AG09309 (cell line): ENCODE measurements at regions not wholly inside any gene's neighbourhood (a gene's known extent, or its start where the extent isn't known, plus 50 kb on each side); places are given as distances from the start of the nearest gene placed in this dataset.
"Not testable (repeated sequence)": the region's sequence is repeated elsewhere in the genome, so short reads cannot be mapped to it uniquely, and the experiment has no call there.

ENCODE experiments used
- DNase-seq: peaks from one replicate; pipeline ENCODE4 v3.0.0-alpha.2; 2010; ENCODE audit warnings: low read depth
- H3K4me3 ChIP-seq: 2 replicates; pipeline ENCODE4 v1.5.1; 2011; ENCODE audit warnings: mild to moderate bottlenecking, low read depth, low read length, moderate library complexity; ENCODE audit not compliant: control insufficient read depth
- TF ChIP-seq, protein P1 (sequence below): IDR thresholded peaks from 2 replicates; pipeline ENCODE4 v1.5.1; 2011; ENCODE audit warnings: mild to moderate bottlenecking, low read depth, low read length, inconsistent platforms; ENCODE audit not compliant: insufficient read depth, control insufficient read depth; ENCODE audit errors: missing control alignments

GRCh38 chr7:39758234-39758970, 135.0 kb downstream of the RALA start:
- H3K4me3 ChIP-seq = no peak overlapping the region
- no peak for DNase-seq
- TF ChIP-seq, protein P1, sequence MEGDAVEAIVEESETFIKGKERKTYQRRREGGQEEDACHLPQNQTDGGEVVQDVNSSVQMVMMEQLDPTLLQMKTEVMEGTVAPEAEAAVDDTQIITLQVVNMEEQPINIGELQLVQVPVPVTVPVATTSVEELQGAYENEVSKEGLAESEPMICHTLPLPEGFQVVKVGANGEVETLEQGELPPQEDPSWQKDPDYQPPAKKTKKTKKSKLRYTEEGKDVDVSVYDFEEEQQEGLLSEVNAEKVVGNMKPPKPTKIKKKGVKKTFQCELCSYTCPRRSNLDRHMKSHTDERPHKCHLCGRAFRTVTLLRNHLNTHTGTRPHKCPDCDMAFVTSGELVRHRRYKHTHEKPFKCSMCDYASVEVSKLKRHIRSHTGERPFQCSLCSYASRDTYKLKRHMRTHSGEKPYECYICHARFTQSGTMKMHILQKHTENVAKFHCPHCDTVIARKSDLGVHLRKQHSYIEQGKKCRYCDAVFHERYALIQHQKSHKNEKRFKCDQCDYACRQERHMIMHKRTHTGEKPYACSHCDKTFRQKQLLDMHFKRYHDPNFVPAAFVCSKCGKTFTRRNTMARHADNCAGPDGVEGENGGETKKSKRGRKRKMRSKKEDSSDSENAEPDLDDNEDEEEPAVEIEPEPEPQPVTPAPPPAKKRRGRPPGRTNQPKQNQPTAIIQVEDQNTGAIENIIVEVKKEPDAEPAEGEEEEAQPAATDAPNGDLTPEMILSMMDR = no peak

- no peak overlapping the region for H3K4me3 ChIP-seq
- TF ChIP-seq, protein P1 = no peak
- no peak for DNase-seq
Measured at GRCh38 chr7:39761449-39761848, 138.1 kb downstream of the RALA start.

- not testable (repeated sequence) for DNase-seq, H3K4me3 ChIP-seq
Measured at GRCh38 chr7:39762466-39762865, 139.1 kb downstream of the RALA start.

GRCh38 chr7:39762881-39763280, 139.5 kb downstream of the RALA start:
- DNase-seq, H3K4me3 ChIP-seq: not testable (repeated sequence)

GRCh38 chr7:39765833-39766232, 142.5 kb downstream of the RALA start:
- H3K4me3 ChIP-seq, DNase-seq: not testable (repeated sequence)

DNA sequence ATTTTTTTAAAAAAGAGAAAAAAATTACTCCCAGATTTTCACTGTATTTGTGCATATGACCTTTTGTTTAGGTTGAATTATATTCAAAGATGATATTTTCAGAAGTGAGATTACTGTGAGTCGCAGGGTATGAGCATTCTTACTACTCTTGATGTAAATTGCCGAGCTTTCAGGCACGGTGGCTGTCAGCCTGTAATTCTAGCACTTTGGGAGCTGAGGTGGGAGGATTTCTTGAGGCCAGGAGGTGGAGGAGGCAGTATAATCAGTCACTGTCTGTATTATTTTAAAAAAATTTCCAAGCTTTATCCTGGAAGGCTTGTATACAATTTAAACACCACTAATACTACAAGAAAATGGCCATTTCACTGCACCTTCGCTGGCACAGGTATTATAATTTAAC, 145.1 kb downstream of the RALA start:
- not testable (repeated sequence) for H3K4me3 ChIP-seq

GRCh38 chr7:39774341-39774851, 151.0 kb downstream of the RALA start:
- not testable (repeated sequence) for DNase-seq, H3K4me3 ChIP-seq

More for the DNA sequence above, 145.1 kb downstream of the RALA start:
- not testable (repeated sequence) for DNase-seq

GRCh38 chr7:39781557-39781956, 158.2 kb downstream of the RALA start:
- DNase-seq, H3K4me3 ChIP-seq: not testable (repeated sequence)

DNA sequence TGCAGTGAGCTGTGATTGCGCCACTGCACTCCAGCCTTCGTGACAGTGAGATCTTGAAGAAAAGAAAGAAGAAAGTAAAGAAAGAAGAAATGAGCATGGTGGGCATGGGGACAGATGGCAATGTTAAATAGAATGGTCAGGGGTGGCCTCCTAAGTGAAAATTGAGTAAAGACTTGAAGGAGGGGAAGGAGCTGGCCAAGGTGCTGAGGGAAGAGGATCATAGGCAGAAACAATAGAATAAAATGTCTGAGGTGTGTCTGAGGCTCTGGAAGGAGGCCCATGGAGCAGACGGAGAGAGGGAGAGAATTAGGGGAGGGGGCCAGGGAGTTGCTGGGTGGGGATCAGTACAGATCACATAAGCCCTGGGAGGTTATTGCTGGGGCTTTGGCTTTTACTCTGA, 163.1 kb downstream of the RALA start:
- not testable (repeated sequence) for H3K4me3 ChIP-seq, DNase-seq

GRCh38 chr7:39791035-39791434, 159.0 kb upstream of the CDK13 start:
- not testable (repeated sequence) for H3K4me3 ChIP-seq, DNase-seq

DNA sequence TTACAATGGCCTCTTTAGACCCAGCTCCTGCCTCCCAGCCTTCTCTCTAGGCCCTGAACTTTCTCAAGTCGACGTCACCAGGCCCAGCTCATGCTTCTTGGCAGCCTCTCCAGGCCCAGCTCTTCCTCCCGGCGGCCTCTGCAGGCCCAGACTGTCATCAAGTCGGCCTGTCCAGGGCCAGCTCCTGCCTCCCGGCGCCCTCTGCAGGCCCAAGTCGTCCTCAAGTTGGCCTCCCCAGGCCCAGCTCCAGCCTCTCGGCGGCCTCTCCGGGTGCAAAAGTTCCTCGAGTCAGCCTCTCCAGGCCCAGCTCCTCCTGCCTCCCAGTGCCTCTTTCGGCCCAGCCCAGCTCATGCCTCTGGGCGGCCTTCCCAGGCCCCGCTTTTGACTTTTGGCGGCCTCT, 158.1 kb upstream of the CDK13 start:
- DNase-seq, H3K4me3 ChIP-seq: not testable (repeated sequence)

GRCh38 chr7:39793026-39793425, 157.0 kb upstream of the CDK13 start:
- DNase-seq, H3K4me3 ChIP-seq: not testable (repeated sequence)

DNA sequence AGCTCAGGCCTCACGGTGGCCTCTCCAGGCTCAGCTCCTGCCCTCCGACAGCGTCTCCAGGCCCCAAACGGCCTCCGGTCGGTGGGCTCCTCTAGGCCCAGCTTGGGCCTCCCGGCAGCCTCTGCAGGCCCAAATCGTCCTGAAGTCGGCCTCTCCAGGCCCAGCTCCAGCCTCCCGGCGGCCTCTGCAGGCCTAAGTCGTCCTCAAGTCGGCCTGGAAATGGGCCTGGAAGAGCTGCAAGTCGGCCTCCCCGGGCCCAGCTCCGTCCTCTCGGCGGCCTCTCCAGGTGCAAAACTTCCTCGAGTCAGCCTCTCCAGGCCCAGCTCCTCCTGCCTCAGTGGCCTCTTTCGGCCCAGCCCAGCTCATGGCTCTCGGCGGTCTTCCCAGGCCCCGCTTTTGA, 156.2 kb upstream of the CDK13 start:
- H3K4me3 ChIP-seq, DNase-seq: not testable (repeated sequence)

- not testable (repeated sequence) for DNase-seq, H3K4me3 ChIP-seq
Measured at GRCh38 chr7:39796947-39797346, 153.1 kb upstream of the CDK13 start.

GRCh38 chr7:39798077-39798476, 152.0 kb upstream of the CDK13 start:
- not testable (repeated sequence) for DNase-seq, H3K4me3 ChIP-seq
